GM12878 (cell line): ENCODE measurements at regions not wholly inside any gene's neighbourhood (a gene's known extent, or its start where the extent isn't known, plus 50 kb on each side); places are given as distances from the start of the nearest gene placed in this dataset.

Source experiments
- BRCA1 ChIP-seq: IDR thresholded peaks from 2 replicates; pipeline ENCODE4 v1.6.1; 2011; ENCODE audit warnings: low read depth, low read length, improper control_type of control experiment
- EP300 ChIP-seq, 2 experiments: fragments of 150-350 bp in 1 of 2; IDR thresholded peaks; 2 replicates each; pipeline ENCODE4 v1.6.1; 2011 to 2012; ENCODE audit warnings: low read depth in 2 of 2, low read length in 2 of 2, borderline replicate concordance in 1 of 2, improper control_type of control experiment in 1 of 2, inconsistent platforms in 1 of 2; ENCODE audit not compliant: control insufficient read depth in 1 of 2
- POLR2AphosphoS5 ChIP-seq: IDR thresholded peaks from 2 replicates; pipeline ENCODE4 v1.6.1; 2011; ENCODE audit warnings: mild to moderate bottlenecking, low read length, inconsistent platforms

DNA sequence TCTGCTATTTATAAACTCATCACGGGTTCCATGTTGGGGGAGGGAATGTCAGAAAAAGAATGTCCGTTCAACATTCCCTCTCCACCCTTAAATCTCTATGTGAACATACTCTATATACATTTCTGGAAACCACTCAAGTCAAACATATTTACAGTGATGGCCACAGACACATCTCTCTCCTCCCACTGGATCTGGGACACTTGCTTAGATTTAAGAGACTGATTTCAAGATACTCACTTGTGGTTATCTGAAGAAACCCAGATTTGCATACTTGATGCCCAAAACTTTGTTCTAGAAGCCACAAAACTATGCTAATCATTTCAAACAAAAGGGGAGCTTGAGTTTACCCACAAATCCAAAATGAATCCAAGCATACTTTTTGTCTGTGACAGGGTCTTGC, 182.9 kb upstream of the SOX9 start:
- TF ChIP-seq POLR2AphosphoS5, result no peak
- no peak for TF ChIP-seq BRCA1
- no peak for TF ChIP-seq EP300 (IDR thresholded peaks at IDR 0.05; ENCODE audit: borderline replicate concordance in 1 of 2, control insufficient read depth in 1 of 2, low read depth in 2 of 2, low read length in 2 of 2)
